ENCODE measurements at regions not wholly inside any gene's neighbourhood (a gene's known extent, or its start where the extent isn't known, plus 50 kb on each side); places are given as distances from the start of the nearest gene placed in this dataset.
A peak's percentile ranks its signal among the peaks of the same experiment; 100 is the strongest.

DNA sequence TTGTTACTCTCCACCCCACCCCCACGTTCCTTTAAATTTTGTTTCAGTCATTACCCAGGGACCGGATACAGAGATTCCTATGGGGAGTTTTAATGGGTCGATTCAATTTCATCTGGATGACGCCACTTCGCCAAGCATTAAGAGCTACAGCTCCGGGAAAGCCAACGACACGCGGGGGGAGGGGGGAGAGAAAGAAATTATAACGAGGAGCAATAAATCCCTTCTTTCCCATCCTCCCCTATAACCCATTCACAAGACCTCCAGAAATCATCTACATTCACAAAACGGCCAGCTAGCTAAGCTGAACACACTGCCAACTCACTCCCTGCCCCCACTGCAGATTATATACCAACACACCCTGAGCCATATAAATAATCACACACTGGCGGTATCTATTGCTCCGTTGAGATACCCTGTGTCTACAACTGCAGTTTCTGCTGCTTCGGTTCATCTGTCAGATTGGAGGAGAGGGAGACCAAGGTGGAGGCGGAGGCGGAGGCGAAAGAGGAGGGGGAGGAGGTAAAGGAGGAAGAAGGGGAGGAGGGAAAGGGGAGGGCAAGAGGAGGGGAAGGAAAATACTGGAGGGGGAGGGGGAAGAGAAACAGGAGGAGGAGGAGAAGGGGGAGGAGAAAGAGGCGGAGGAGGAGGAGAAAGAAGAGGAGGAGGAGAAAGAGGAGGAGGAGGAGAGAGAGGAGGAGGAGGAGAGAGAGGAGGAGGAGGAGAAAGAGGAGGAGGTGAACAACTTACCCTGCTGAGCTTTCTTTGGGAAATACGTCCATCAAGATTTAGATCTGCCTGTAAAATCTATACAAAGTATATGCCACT is 113.9 kb upstream of the VAMP7 start:
- Histone ChIP-seq H3K4me3 (ENCODE audit: low read depth, low read length, poor library complexity, severe bottlenecking) (no peak overlapping the region), H3F3A (ENCODE audit: insufficient read depth, low read length) (no peaks in the 10 kb centered on the region), H3K4me1 (ENCODE audit: insufficient read depth, low read length, severe bottlenecking) (no peaks in the 10 kb centered on the region), H3K9ac (ENCODE audit: low read length) (no peak overlapping the region), H4K20me1 (ENCODE audit: insufficient read depth, low read length) (no peaks in the 10 kb centered on the region), H3K27ac (ENCODE audit: low read depth, low read length, poor library complexity, severe bottlenecking) (no peak overlapping the region), H3K9me2 (ENCODE audit: low read depth, low read length) (no peaks in the 10 kb centered on the region), H3K36me3 (ENCODE audit: insufficient read depth, low read length) (no peaks in the 10 kb centered on the region), H3K4me2 (ENCODE audit: low read length) (peak overlapping the region; percentile 37; the same call in 1 of the 2 replicates), H2AFZ (ENCODE audit: low read length) (no peak overlapping the region), H3K9me3 (ENCODE audit: low read length) (no peaks in the 10 kb centered on the region), H3K27me3 (ENCODE audit: insufficient read depth, low read length) (no peaks in the 10 kb centered on the region), H3K79me2 (ENCODE audit: insufficient read depth, low read length) (no peaks in the 10 kb centered on the region)
- TF ChIP-seq, protein P1, sequence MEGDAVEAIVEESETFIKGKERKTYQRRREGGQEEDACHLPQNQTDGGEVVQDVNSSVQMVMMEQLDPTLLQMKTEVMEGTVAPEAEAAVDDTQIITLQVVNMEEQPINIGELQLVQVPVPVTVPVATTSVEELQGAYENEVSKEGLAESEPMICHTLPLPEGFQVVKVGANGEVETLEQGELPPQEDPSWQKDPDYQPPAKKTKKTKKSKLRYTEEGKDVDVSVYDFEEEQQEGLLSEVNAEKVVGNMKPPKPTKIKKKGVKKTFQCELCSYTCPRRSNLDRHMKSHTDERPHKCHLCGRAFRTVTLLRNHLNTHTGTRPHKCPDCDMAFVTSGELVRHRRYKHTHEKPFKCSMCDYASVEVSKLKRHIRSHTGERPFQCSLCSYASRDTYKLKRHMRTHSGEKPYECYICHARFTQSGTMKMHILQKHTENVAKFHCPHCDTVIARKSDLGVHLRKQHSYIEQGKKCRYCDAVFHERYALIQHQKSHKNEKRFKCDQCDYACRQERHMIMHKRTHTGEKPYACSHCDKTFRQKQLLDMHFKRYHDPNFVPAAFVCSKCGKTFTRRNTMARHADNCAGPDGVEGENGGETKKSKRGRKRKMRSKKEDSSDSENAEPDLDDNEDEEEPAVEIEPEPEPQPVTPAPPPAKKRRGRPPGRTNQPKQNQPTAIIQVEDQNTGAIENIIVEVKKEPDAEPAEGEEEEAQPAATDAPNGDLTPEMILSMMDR (IDR thresholded peaks at IDR 0.05; ENCODE audit: low read length) = no peak
- no peak for TF ChIP-seq EZH2 (IDR thresholded peaks at IDR 0.05; ENCODE audit: borderline replicate concordance, low read length)

GRCh38 chrX:155766321-155766720 is 114.8 kb upstream of the VAMP7 start:
- H3K4me2 ChIP-seq (ENCODE audit: low read length) = no peak overlapping the region

DNA sequence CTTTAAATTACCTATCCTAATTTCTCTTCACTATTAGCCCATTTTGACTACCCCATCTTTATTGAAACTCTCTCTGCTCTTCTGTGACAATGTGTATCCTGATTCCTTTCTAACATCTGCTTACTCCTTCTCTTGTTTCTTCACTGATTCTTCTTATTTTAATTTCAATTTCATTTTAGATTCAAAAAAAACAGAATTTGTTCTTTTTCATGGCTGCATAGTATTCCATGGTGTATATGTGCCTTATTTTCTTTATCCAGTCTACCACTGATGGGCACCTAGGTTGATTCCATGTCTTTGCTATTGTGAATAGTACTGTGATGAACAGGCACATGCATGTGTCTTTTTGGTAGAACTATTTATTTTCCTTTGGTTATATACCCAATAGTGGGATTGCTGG is 120.0 kb upstream of the VAMP7 start:
- no peak for TF ChIP-seq EZH2 (IDR thresholded peaks at IDR 0.05; ENCODE audit: borderline replicate concordance, low read length)
- TF ChIP-seq, protein P1 (IDR thresholded peaks at IDR 0.05; ENCODE audit: low read length) = no peak
- Histone ChIP-seq H4K20me1 (ENCODE audit: insufficient read depth, low read length) (no peaks in the 10 kb centered on the region), H3F3A (ENCODE audit: insufficient read depth, low read length) (no peaks in the 10 kb centered on the region), H3K9ac (ENCODE audit: low read length) (no peak overlapping the region), H3K4me2 (ENCODE audit: low read length) (no peak overlapping the region), H3K4me1 (ENCODE audit: insufficient read depth, low read length, severe bottlenecking) (no peaks in the 10 kb centered on the region), H3K27ac (ENCODE audit: low read depth, low read length, poor library complexity, severe bottlenecking) (no peak overlapping the region), H3K79me2 (ENCODE audit: insufficient read depth, low read length) (no peaks in the 10 kb centered on the region), H3K27me3 (ENCODE audit: insufficient read depth, low read length) (no peaks in the 10 kb centered on the region), H3K4me3 (ENCODE audit: low read depth, low read length, poor library complexity, severe bottlenecking) (no peak overlapping the region), H3K36me3 (ENCODE audit: insufficient read depth, low read length) (no peaks in the 10 kb centered on the region), H2AFZ (ENCODE audit: low read length) (no peak overlapping the region), H3K9me2 (ENCODE audit: low read depth, low read length) (no peaks in the 10 kb centered on the region), H3K9me3 (ENCODE audit: low read length) (no peaks in the 10 kb centered on the region)

More at GRCh38 chrX:155766321-155766720, 114.8 kb upstream of the VAMP7 start:
- no peaks in the 10 kb centered on the region for H3K36me3 ChIP-seq (ENCODE audit: insufficient read depth, low read length)
- H3K4me1 ChIP-seq (ENCODE audit: insufficient read depth, low read length, severe bottlenecking) = no peaks in the 10 kb centered on the region
- no peak overlapping the region for H3K27ac ChIP-seq (ENCODE audit: low read depth, low read length, poor library complexity, severe bottlenecking)
- H3K9me3 ChIP-seq (ENCODE audit: low read length) = no peaks in the 10 kb centered on the region
- H3K9me2 ChIP-seq (ENCODE audit: low read depth, low read length) = no peaks in the 10 kb centered on the region
- no peak overlapping the region for H3K4me3 ChIP-seq (ENCODE audit: low read depth, low read length, poor library complexity, severe bottlenecking)
- H3K79me2 ChIP-seq (ENCODE audit: insufficient read depth, low read length) = no peaks in the 10 kb centered on the region
- no peaks in the 10 kb centered on the region for H3K27me3 ChIP-seq (ENCODE audit: insufficient read depth, low read length)
- H4K20me1 ChIP-seq (ENCODE audit: insufficient read depth, low read length) = no peaks in the 10 kb centered on the region
- no peak overlapping the region for H3K9ac ChIP-seq (ENCODE audit: low read length)
- no peak overlapping the region for H2AFZ ChIP-seq (ENCODE audit: low read length)
- no peaks in the 10 kb centered on the region for H3F3A ChIP-seq (ENCODE audit: insufficient read depth, low read length)
- TF ChIP-seq, protein P1 (IDR thresholded peaks at IDR 0.05; ENCODE audit: low read length) = no peak
- no peak for TF ChIP-seq EZH2 (IDR thresholded peaks at IDR 0.05; ENCODE audit: borderline replicate concordance, low read length)
